ENCODE measurements at regions not wholly inside any gene's neighbourhood (a gene's known extent, or its start where the extent isn't known, plus 50 kb on each side); places are given as distances from the start of the nearest gene placed in this dataset.

DNA sequence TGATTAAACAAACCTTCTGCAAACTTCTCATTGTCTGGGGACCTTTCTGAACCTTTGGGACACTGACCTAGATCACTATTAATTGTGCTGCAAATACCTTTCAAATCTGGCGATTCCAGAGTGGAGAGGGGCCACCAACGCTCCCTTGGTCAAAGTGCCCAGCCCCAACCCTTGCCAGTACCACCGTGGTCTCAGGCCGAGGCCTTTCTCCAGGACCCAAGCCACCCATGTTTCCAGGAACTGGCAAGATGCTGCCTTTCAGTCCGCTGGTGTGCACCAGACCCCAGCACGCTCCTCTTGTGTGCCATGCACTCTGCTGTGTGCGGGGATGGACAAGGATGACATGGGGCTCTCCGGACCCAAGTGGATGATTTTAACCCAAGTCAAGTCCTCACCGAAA, 91.1 kb upstream of the MGMT start:
- TF ChIP-seq, protein P1, sequence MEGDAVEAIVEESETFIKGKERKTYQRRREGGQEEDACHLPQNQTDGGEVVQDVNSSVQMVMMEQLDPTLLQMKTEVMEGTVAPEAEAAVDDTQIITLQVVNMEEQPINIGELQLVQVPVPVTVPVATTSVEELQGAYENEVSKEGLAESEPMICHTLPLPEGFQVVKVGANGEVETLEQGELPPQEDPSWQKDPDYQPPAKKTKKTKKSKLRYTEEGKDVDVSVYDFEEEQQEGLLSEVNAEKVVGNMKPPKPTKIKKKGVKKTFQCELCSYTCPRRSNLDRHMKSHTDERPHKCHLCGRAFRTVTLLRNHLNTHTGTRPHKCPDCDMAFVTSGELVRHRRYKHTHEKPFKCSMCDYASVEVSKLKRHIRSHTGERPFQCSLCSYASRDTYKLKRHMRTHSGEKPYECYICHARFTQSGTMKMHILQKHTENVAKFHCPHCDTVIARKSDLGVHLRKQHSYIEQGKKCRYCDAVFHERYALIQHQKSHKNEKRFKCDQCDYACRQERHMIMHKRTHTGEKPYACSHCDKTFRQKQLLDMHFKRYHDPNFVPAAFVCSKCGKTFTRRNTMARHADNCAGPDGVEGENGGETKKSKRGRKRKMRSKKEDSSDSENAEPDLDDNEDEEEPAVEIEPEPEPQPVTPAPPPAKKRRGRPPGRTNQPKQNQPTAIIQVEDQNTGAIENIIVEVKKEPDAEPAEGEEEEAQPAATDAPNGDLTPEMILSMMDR (conservative IDR thresholded peaks at IDR 0.05; ENCODE audit: low read depth, low read length) = no peak
- DNase-seq (ENCODE audit: low read depth) = no peak
- H3K4me3 ChIP-seq (ENCODE audit: low read depth, low read length) = no peak overlapping the region

DNA sequence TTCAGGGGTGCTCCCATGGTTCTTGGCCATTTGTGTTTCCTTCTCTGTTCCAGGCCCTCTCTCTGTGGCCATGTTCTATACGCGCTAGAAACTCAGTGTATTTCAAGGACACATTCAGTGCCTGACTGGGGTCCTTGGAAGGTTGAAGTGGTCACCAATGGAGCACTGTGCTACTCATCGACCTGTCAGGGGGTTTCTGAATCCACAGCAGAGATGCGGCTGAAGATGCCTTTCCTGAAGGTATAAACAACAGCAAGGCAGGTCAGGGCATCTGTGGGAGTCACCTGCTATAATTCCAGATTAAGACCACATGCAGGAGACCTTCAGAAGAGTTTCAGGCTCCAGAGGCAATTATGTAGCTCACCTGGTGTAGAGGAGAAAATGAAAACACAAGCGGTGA, 86.8 kb upstream of the MGMT start:
- no peak for DNase-seq (ENCODE audit: low read depth)
- TF ChIP-seq, protein P1 (conservative IDR thresholded peaks at IDR 0.05; ENCODE audit: low read depth, low read length) = no peak
- H3K4me3 ChIP-seq (ENCODE audit: low read depth, low read length) = no peak overlapping the region

DNA sequence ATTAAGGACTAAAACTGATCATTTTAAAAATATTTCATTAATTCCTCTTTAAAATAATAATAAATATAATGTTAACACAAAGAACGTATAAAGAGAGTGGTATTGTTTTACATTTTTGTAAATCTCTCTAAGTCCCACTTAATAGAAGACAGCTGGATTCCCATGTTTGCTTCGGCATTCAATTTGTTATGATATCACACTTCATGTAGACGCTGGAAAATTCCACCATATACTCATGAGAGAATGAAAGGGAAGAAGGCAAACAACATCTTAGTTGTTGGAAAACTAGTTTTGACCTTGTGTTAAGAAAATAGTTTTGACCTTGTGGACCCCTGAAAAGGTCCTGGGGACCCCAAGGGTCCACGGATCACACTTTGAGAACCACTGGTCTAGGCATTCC, 85.3 kb upstream of the MGMT start:
- H3K4me3 ChIP-seq (ENCODE audit: low read depth, low read length) = no peak overlapping the region

GRCh38 chr10:129382401-129382800, 84.6 kb upstream of the MGMT start:
- no peak overlapping the region for H3K4me3 ChIP-seq (ENCODE audit: low read depth, low read length)
- TF ChIP-seq, protein P1 (conservative IDR thresholded peaks at IDR 0.05; ENCODE audit: low read depth, low read length) = no peak
- no peak for DNase-seq (ENCODE audit: low read depth)

More for the DNA sequence above, 85.3 kb upstream of the MGMT start:
- DNase-seq (ENCODE audit: low read depth) = no peak
- TF ChIP-seq, protein P1 (conservative IDR thresholded peaks at IDR 0.05; ENCODE audit: low read depth, low read length) = no peak

GRCh38 chr10:129383651-129384050, 83.4 kb upstream of the MGMT start:
- TF ChIP-seq, protein P1 (conservative IDR thresholded peaks at IDR 0.05; ENCODE audit: low read depth, low read length) = no peak
- no peak overlapping the region for H3K4me3 ChIP-seq (ENCODE audit: low read depth, low read length)
- no peak for DNase-seq (ENCODE audit: low read depth)

DNA sequence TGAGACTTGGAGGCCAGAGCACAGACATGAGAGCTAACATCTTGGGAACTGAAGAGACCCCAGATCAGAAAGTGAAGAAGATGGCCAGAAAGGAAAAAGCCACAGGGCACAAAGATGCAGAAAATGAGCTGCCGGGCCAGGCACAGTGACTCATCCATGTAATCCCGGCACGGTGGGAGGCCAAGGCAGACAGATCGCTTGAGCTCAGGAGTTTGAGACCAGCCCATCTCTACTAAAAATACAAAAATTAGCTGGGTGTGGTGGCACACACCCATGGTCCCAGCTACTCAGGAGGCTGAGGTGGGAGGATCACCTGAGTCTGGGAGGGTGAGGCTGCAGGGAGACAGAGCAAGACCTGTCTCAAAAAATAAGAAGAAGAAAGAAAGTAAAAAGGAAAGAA, 81.4 kb upstream of the MGMT start:
- TF ChIP-seq, protein P1 (conservative IDR thresholded peaks at IDR 0.05; ENCODE audit: low read depth, low read length) = no peak
- DNase-seq (ENCODE audit: low read depth) = no peak
- no peak overlapping the region for H3K4me3 ChIP-seq (ENCODE audit: low read depth, low read length)

DNA sequence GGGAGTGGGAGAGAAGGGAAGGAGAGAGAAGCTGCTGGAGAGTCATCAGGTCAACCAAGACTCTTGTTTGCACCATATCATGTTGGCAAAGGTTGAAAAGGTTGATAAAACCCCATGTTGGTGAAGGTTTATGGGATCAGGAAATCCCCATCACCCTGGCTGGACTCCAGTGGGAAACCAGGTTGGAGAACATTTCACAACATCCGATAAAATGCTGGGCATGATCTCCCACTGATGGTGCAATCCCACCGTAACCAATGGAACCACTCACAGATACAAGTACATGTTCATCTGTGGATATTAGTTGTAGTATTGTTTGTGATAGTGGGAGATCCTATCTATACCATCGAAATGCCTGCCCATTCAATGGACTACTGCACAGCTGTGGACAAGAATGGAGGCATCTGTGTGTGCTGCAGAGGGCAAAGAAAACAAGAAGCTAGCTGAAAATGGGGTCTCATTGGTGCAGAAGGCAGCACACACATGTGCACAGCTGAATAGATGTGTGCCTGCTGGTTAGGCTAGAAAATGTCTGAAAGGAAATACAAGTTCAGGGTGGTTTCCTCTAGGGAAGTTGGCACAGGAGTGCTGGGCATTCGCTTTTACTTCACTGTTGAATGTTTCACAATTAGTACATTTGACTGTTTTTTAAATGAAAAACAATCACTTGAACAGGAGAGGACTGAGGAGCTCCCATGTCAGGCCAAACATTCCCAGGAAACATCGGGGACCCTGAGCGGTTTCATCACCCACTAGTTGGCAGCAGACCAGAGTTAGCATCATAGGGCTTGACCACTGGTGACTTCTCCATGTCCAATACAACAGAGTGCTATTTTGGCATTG, 80.4 kb upstream of the MGMT start:
- TF ChIP-seq, protein P1 (conservative IDR thresholded peaks at IDR 0.05; ENCODE audit: low read depth, low read length) = no peak
- no peak overlapping the region for H3K4me3 ChIP-seq (ENCODE audit: low read depth, low read length)
- DNase-seq (ENCODE audit: low read depth) = no peak
